ENCODE measurements at regions not wholly inside any gene's neighbourhood (a gene's known extent, or its start where the extent isn't known, plus 50 kb on each side); places are given as distances from the start of the nearest gene placed in this dataset.

- intact Hi-C loops (cut with DNase I; ENCODE audit: low total_unique reads): no loop called here
- no peak overlapping the region for H3K27ac ChIP-seq
- H3K9me3 ChIP-seq: no peaks in the 10 kb centered on the region
- no peak for DNase-seq
- H3K4me1 ChIP-seq: no peaks in the 10 kb centered on the region
- no peaks in the 10 kb centered on the region for H3K36me3 ChIP-seq (ENCODE audit: low read depth, missing control alignments)
- no peak for TF ChIP-seq POLR2A (IDR thresholded peaks at IDR 0.05)
- no peak for TF ChIP-seq CTCF (IDR thresholded peaks at IDR 0.05)
- no peak overlapping the region for H3K4me3 ChIP-seq
- H3K27me3 ChIP-seq: no peaks in the 10 kb centered on the region
Measured at GRCh38 chr2:155035308-155035707, 336.8 kb downstream of the KCNJ3 start.

DNA sequence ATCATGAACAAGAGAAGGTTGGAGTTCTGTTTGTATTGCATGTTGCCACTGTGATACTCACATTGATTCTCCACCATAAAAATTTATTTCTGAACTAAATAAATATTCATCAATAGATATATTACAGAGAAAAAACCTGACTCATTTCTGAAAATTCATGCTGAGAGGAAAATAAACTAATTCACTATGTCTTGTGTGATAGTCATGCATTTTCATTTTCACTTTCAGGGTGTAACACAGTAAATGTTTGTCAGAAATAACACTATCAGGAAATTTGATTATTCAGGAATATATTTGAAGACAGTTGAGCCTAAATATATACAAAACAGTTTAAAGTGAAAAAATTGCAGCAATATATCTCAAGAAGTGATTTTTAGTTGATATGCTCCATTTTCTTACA is 335.2 kb downstream of the KCNJ3 start:
- TF ChIP-seq POLR2A (IDR thresholded peaks at IDR 0.05): no peak
- no peak for TF ChIP-seq CTCF (IDR thresholded peaks at IDR 0.05)
- DNase-seq: no peak
- H3K4me3 ChIP-seq: no peak overlapping the region
- H3K9me3 ChIP-seq: no peaks in the 10 kb centered on the region
- no peak overlapping the region for H3K27ac ChIP-seq
- intact Hi-C loops (cut with DNase I; ENCODE audit: low total_unique reads): no loop called here
- no peaks in the 10 kb centered on the region for H3K27me3 ChIP-seq
- H3K36me3 ChIP-seq (ENCODE audit: low read depth, missing control alignments): no peaks in the 10 kb centered on the region
- H3K4me1 ChIP-seq: no peaks in the 10 kb centered on the region

DNA sequence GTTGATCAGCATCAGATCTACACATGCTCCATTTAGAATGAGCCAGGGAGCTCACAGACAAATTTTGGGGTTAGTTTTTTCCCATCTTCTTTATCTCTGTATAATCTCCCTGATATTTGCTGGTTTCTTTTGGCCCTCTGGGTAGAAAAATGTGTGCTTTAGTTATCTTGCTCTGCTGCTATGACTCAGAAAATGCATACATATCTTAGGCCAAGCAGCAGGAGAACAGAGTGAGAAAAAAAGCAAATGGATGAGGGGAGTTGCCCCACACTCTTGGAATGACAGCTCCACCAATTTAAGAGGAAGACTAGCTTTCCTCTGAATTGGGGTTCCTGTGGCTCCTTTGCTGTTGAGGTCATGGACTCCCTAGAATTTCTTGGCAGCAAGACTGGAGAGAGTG is 331.8 kb downstream of the KCNJ3 start:
- Histone ChIP-seq H3K27me3 (no peaks in the 10 kb centered on the region), H3K4me1 (no peaks in the 10 kb centered on the region), H3K4me3 (no peak overlapping the region), H3K9me3 (no peaks in the 10 kb centered on the region), H3K27ac (no peak overlapping the region), H3K36me3 (ENCODE audit: low read depth, missing control alignments) (no peaks in the 10 kb centered on the region)
- no peak for TF ChIP-seq CTCF (IDR thresholded peaks at IDR 0.05)
- TF ChIP-seq POLR2A (IDR thresholded peaks at IDR 0.05): no peak
- no peak for DNase-seq
- intact Hi-C loops (cut with DNase I; ENCODE audit: low total_unique reads): no loop called here

DNA sequence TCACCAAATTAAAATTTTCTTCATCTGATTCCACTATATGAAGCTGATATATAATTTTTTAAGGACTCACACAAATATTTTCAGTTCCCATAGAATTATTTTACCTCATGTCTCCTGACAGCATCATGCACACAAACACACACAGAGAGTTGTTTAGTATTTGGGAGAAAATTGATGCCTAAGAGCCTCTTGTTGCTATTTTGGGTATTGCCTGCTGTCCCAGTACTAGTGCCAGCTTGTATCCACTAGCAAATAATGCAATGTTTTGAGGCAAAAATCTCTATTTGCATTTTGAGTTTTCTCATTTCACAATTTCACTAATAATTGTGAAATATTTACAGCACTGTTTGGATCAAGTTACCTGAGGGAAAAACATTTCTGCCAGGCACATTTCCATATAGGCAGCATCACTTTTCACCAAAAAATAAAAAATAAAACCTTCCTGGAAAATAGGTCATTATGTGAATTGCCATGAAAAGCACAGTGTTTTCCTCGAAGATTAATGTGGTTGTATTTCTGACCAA is 328.2 kb downstream of the KCNJ3 start:
- TF ChIP-seq CTCF (IDR thresholded peaks at IDR 0.05) (no peak), POLR2A (IDR thresholded peaks at IDR 0.05) (no peak)
- Histone ChIP-seq H3K27me3 (no peaks in the 10 kb centered on the region), H3K4me3 (no peak overlapping the region), H3K36me3 (ENCODE audit: low read depth, missing control alignments) (no peaks in the 10 kb centered on the region), H3K9me3 (no peaks in the 10 kb centered on the region), H3K27ac (no peak overlapping the region), H3K4me1 (no peaks in the 10 kb centered on the region)
- intact Hi-C loops (cut with DNase I; ENCODE audit: low total_unique reads): no loop called here
- WGBS, 2 donors: 87 to 98% methylated on average over 1 of the region's 1 CpG
- no peak for DNase-seq

DNA sequence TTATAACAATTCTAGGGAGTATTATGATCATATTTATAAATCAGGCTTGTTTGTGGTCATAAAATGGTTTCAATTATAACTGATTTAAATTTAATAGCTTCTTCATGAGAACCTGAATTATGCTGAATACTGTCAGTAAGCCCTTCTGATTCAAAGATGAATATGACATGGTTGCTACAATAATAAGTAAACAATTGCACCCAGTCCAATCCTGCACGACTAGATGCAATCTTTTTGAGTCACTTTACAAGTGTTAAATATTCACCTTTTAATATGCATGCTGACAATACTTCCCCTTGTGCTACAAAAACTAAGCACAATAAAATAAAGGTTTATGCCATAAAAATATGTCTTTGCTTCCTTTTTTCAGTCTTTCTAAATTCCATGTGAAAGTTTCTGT is 325.2 kb downstream of the KCNJ3 start:
- no peak for DNase-seq
- 67 to 92% methylated on average over 1 of the region's 1 CpG for WGBS, 2 donors
- Histone ChIP-seq H3K4me1 (no peaks in the 10 kb centered on the region), H3K27ac (no peak overlapping the region), H3K36me3 (ENCODE audit: low read depth, missing control alignments) (no peaks in the 10 kb centered on the region), H3K4me3 (no peak overlapping the region), H3K9me3 (no peaks in the 10 kb centered on the region), H3K27me3 (no peaks in the 10 kb centered on the region)
- intact Hi-C loops (cut with DNase I; ENCODE audit: low total_unique reads): no loop called here
- TF ChIP-seq POLR2A (IDR thresholded peaks at IDR 0.05): no peak
- TF ChIP-seq CTCF (IDR thresholded peaks at IDR 0.05): no peak

Data from testis (tissue), 2 donors.